T-helper 1 cell treated with Interleukin-12 subunit alpha and Interleukin-12 subunit beta and Interleukin-4 antibody, amounts not matched to agents 30 μg/mL and 1 μg/mL, for 36 hours (primary cell): ENCODE measurements at regions not wholly inside any gene's neighbourhood (a gene's known extent, or its start where the extent isn't known, plus 50 kb on each side); places are given as distances from the start of the nearest gene placed in this dataset.

Source experiments
- H3K27ac Mint-ChIP-seq: one replicate; pipeline ENCODE4 v1.8.0; 2021; ENCODE audit warnings: mild to moderate bottlenecking, mixed read lengths
- H3K27me3 Mint-ChIP-seq: one replicate; pipeline ENCODE4 v1.8.0; 2021; ENCODE audit warnings: low read depth, mixed read lengths
- H3K36me3 Mint-ChIP-seq: one replicate; pipeline ENCODE4 v1.8.0; 2021; ENCODE audit warnings: low read depth, mixed read lengths
- H3K4me1 Mint-ChIP-seq: one replicate; pipeline ENCODE4 v1.8.0; 2021; ENCODE audit warnings: low read depth, mixed read lengths
- H3K4me3 Mint-ChIP-seq: one replicate; pipeline ENCODE4 v1.8.0; 2021; ENCODE audit warnings: mild to moderate bottlenecking, moderate library complexity, mixed read lengths
- H3K9me3 Mint-ChIP-seq: one replicate; pipeline ENCODE4 v1.8.0; 2021; ENCODE audit warnings: mixed read lengths

GRCh38 chr6:14934013-14934412 lies 311.9 kb upstream of the JARID2 start:
- Mint-ChIP-seq H3K4me3 (no peak overlapping the region), H3K27ac (no peak overlapping the region), H3K9me3 (no peaks in the 10 kb centered on the region), H3K36me3 (no peaks in the 10 kb centered on the region), H3K27me3 (no peaks in the 10 kb centered on the region), H3K4me1 (no peaks in the 10 kb centered on the region)

- H3K4me3 Mint-ChIP-seq, result no peak overlapping the region
- no peak overlapping the region for H3K27ac Mint-ChIP-seq
- no peaks in the 10 kb centered on the region for H3K4me1 Mint-ChIP-seq
- H3K9me3 Mint-ChIP-seq, result no peaks in the 10 kb centered on the region
- no peaks in the 10 kb centered on the region for H3K27me3 Mint-ChIP-seq
- no peaks in the 10 kb centered on the region for H3K36me3 Mint-ChIP-seq
Observed at GRCh38 chr6:14934844-14935243, 311.0 kb upstream of the JARID2 start.

DNA sequence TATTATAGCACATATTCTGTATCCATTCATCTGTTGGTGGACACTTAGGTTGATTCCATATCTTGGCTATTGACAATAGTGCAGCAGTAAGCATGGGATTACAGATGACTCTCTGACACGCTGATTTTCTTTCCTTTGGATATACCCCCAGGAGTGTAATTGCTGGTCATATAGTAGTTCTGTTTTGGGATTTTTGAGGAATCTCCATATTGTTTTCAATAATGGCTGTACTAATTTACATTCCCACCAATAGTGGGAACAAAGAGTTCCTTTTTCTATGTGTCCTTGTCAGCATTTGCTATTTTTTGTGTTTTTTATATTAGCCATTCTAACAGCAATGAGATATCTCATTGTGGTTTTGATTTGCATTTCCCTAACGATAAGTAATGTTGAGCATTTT lies 309.0 kb upstream of the JARID2 start:
- Mint-ChIP-seq H3K27me3 (no peaks in the 10 kb centered on the region), H3K36me3 (no peaks in the 10 kb centered on the region), H3K4me1 (no peaks in the 10 kb centered on the region), H3K4me3 (no peak overlapping the region), H3K9me3 (no peaks in the 10 kb centered on the region), H3K27ac (no peak overlapping the region)

DNA sequence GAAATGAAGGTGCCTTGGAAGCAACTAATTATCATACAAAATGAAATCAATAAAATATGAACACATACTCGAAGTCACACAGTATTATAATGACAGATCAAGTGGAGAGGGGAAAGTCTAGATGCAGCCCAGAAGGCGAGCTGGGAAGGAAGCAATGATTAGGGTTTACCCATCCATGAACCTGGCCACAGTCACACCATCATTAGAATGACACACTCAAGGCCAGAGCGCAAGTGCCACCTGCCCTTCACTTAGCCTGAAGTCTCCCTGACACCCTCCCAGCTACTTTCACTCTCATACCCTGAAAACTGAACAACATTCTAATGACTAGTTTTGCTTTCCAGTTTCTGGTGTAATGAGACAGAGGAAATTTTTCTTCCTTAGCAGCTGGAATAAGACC lies 302.8 kb upstream of the JARID2 start:
- H3K9me3 Mint-ChIP-seq, result no peaks in the 10 kb centered on the region
- no peak overlapping the region for H3K27ac Mint-ChIP-seq
- H3K4me3 Mint-ChIP-seq, result no peak overlapping the region
- peaks cover 4% of the 10 kb centered on the region for H3K27me3 Mint-ChIP-seq
- H3K4me1 Mint-ChIP-seq, result no peaks in the 10 kb centered on the region
- no peaks in the 10 kb centered on the region for H3K36me3 Mint-ChIP-seq

DNA sequence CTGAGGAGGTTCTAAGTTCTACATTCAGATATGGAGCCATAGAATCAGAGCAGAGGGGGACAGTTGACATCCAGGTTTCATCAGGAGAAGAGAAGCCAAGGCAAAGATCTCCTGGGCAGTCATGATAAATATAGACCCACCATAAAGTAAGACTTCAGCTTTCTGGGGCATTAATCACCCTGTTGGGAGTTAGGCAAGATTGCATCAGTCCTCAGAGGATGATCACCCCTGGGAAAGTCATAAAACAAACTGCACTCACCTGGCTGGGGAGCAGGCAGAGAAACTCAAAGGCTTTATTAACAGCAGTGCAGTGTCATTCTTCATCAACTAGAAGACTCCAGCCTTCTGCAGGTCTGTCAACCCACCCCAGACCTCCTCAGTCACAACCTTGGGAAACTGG lies 301.3 kb upstream of the JARID2 start:
- Mint-ChIP-seq H3K9me3 (no peaks in the 10 kb centered on the region), H3K4me1 (no peaks in the 10 kb centered on the region), H3K4me3 (no peak overlapping the region), H3K27me3 (peaks cover 4% of the 10 kb centered on the region), H3K36me3 (no peaks in the 10 kb centered on the region), H3K27ac (no peak overlapping the region)

DNA sequence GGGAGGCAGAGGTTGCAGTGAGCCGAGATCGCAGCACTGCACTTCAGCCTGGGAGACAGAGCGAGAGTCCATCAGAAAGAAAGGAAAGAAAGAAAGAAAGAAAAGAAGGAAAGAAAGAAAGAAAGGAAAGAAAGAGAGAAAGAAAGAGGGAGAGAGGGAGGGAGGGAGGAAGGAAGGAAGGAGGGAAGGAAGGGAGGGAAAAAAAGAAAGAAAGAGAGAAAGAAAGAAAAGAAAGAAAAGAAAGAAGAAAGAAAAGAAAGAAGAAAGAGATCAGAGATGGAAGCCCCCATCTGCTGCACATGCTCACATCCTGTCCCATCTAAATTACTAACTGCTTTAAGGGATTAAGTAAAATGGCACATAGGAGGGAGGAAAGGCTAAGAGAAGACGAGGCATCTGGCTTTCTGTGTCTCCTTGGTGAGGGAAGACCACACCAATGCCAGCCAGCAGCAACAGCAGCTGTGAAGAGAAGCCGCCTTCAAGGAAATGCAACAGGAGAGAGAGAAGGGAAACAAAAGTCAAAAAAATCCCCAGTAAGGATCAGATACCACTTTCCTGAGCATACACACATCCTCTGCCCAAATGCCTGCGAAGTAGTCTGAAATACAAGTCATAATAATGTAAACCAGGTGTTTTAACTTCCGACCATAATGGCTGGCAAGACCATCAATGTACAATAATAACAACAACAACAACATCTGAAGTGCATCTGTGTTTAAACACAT lies 300.2 kb upstream of the JARID2 start:
- H3K4me3 Mint-ChIP-seq, result no peak overlapping the region
- no peaks in the 10 kb centered on the region for H3K9me3 Mint-ChIP-seq
- H3K27ac Mint-ChIP-seq, result no peak overlapping the region
- no peaks in the 10 kb centered on the region for H3K36me3 Mint-ChIP-seq
- no peaks in the 10 kb centered on the region for H3K4me1 Mint-ChIP-seq
- peaks cover 4% of the 10 kb centered on the region for H3K27me3 Mint-ChIP-seq

GRCh38 chr6:14946753-14947152 lies 299.1 kb upstream of the JARID2 start:
- Mint-ChIP-seq H3K27me3 (peaks cover 4% of the 10 kb centered on the region), H3K4me1 (no peaks in the 10 kb centered on the region), H3K36me3 (no peaks in the 10 kb centered on the region), H3K27ac (no peak overlapping the region), H3K9me3 (no peaks in the 10 kb centered on the region), H3K4me3 (no peak overlapping the region)

DNA sequence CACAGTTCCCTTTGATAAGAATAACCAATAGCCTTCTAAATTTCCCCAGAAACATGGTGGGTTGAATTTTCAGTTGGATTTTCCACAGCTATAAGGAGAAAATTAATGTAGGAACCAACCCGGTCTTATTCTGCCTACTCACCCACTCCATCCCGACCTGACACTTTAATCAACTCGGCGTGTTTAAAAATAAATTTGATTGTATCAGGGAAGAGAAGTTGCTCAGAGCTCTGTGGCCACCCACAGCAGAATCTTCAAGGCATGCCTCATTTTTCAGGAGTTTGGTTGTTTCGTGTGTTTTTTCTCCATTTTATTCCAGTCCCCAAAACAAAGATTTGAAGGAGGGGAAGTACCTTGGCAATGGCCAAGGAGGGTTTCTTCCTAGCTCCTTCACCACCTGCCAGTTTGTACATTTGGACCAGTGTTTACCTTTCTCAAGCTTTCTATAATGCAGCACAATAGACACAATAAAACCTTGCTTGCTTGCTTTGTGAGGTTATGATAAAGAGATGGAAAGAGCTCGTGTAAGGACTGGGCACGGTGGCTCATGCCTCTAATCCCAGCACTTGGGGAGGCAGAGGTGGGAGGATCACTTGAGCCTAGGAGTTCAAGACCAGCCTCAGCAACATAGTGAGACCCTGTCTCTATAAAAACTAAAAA lies 297.2 kb upstream of the JARID2 start:
- Mint-ChIP-seq H3K4me1 (no peaks in the 10 kb centered on the region), H3K27me3 (peaks cover 4% of the 10 kb centered on the region), H3K36me3 (no peaks in the 10 kb centered on the region), H3K9me3 (no peaks in the 10 kb centered on the region), H3K27ac (no peak overlapping the region), H3K4me3 (no peak overlapping the region)

DNA sequence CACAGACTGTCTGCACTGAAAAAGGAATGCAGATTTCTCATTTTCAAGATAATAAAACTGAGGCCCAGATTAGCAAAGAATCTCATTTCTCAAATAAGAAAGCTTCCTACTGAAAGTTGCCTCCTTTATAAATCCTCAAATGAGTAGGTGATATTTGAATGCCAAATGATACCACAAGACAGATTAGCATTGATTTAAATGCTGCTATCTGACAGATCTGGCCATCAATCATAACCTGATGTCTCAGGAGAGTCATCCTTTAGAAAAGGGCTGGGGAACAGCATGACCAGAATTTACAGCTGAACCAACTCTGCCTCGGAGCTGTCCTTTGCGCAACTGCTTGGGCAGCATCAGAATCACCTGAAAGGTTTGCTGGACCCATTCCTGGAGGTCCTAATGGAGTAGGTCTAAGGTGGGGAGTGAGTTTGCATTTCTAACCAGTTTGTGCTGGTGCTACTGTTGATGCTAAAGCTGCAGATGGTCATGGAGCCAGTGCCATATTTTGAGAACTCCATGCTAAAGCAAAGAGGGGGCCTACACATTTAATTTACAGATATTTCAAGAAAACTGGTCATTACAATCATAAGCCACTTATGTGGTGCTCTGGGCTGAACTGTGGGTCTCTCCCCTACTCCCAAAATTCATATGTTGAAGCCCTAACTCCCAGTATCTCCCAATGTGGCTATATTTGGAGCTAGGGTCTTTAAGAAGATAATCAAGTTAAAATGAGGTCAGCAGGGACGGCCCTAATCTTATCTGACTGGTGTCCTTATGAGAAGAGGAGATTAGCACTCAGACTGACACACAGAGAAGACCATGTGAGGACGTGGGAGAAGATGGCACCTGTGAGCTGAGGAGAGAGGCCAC lies 295.5 kb upstream of the JARID2 start:
- H3K36me3 Mint-ChIP-seq, result peaks cover 2% of the 10 kb centered on the region
- H3K9me3 Mint-ChIP-seq, result peaks cover 5% of the 10 kb centered on the region
- no peaks in the 10 kb centered on the region for H3K4me1 Mint-ChIP-seq
- peaks cover 4% of the 10 kb centered on the region for H3K27me3 Mint-ChIP-seq
- no peak overlapping the region for H3K4me3 Mint-ChIP-seq
- H3K27ac Mint-ChIP-seq, result no peak overlapping the region

DNA sequence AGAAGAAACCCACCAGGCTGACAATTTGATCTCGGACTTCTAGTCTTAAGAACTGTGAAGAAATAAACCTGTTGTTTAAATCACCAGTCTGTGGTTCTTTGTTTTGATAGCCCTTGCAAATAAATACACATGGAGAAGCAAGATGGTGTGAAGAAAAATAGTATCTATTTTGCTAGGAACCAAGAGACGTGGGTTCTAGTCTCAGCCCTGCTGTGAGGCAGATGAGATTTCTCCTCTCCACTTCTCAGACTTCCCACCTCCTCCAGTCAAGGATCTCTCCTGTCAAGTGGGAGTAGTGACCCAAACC lies 294.9 kb upstream of the JARID2 start:
- peaks cover 5% of the 10 kb centered on the region for H3K9me3 Mint-ChIP-seq
- no peaks in the 10 kb centered on the region for H3K4me1 Mint-ChIP-seq
- peaks cover 2% of the 10 kb centered on the region for H3K36me3 Mint-ChIP-seq
- H3K4me3 Mint-ChIP-seq, result no peak overlapping the region
- no peak overlapping the region for H3K27ac Mint-ChIP-seq
- H3K27me3 Mint-ChIP-seq, result peaks cover 2% of the 10 kb centered on the region

DNA sequence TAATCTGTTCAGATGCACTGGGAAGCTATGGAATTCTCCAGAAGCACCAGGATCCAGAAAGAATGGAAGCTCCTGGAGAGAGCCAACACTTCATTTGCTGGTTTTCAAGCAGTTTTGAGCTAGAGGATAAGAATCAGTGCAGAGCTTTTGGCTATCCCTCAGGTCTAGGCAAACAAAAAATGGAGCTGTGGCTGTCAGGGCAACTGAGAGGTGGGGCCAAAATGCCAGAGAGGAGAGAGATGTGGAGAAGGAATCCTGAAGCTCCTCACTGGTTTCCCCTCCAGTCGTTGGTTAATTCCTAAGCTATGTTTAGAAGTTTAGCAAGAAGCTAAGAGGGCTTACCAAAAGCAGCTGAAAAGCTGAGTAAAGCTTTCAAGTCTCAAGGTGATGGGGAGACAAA lies 294.2 kb upstream of the JARID2 start:
- Mint-ChIP-seq H3K36me3 (peaks cover 2% of the 10 kb centered on the region), H3K4me3 (no peak overlapping the region), H3K9me3 (peaks cover 10% of the 10 kb centered on the region), H3K4me1 (no peaks in the 10 kb centered on the region), H3K27ac (no peak overlapping the region), H3K27me3 (no peaks in the 10 kb centered on the region)

- peaks cover 2% of the 10 kb centered on the region for H3K36me3 Mint-ChIP-seq
- H3K4me3 Mint-ChIP-seq, result no peak overlapping the region
- H3K4me1 Mint-ChIP-seq, result no peaks in the 10 kb centered on the region
- H3K27ac Mint-ChIP-seq, result no peak overlapping the region
- peaks cover 10% of the 10 kb centered on the region for H3K9me3 Mint-ChIP-seq
- no peaks in the 10 kb centered on the region for H3K27me3 Mint-ChIP-seq
Observed at GRCh38 chr6:14953836-14954235, 292.0 kb upstream of the JARID2 start.

GRCh38 chr6:14957355-14958059 lies 288.4 kb upstream of the JARID2 start:
- no peaks in the 10 kb centered on the region for H3K4me1 Mint-ChIP-seq
- H3K27ac Mint-ChIP-seq, result no peak overlapping the region
- peaks cover 2% of the 10 kb centered on the region for H3K36me3 Mint-ChIP-seq
- H3K9me3 Mint-ChIP-seq, result peaks cover 10% of the 10 kb centered on the region
- no peak overlapping the region for H3K4me3 Mint-ChIP-seq
- no peaks in the 10 kb centered on the region for H3K27me3 Mint-ChIP-seq

DNA sequence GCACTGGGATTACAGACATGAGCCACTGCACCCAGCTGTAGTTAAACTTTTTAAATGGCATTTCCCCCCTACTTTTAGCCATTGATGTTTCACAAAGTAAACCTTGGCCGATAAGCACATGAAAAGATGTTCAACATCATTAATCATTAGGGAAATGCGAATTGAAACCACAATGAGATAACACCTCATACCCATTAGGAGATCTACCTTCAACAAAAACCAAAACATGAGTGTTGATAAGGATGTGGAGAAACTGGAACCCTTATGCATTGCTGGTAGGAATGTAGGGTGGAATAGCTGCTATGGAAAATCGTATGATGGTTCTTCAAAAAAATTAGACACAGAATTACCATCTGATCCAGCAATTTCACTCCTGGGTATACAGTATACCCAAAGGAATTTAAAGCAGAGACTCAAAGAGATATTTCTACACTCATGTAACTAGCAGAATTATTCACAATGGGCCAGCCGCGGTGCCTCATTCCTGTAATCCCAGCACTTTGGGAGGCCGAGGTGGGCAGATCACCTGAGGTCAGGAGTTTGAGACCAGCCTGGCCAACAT lies 286.5 kb upstream of the JARID2 start:
- Mint-ChIP-seq H3K4me1 (no peaks in the 10 kb centered on the region), H3K4me3 (no peak overlapping the region), H3K27ac (no peak overlapping the region), H3K9me3 (peaks cover 10% of the 10 kb centered on the region), H3K27me3 (no peaks in the 10 kb centered on the region), H3K36me3 (peaks cover 2% of the 10 kb centered on the region)
